ENCODE measurements at regions not wholly inside any gene's neighbourhood (a gene's known extent, or its start where the extent isn't known, plus 50 kb on each side); places are given as distances from the start of the nearest gene placed in this dataset.

DNA sequence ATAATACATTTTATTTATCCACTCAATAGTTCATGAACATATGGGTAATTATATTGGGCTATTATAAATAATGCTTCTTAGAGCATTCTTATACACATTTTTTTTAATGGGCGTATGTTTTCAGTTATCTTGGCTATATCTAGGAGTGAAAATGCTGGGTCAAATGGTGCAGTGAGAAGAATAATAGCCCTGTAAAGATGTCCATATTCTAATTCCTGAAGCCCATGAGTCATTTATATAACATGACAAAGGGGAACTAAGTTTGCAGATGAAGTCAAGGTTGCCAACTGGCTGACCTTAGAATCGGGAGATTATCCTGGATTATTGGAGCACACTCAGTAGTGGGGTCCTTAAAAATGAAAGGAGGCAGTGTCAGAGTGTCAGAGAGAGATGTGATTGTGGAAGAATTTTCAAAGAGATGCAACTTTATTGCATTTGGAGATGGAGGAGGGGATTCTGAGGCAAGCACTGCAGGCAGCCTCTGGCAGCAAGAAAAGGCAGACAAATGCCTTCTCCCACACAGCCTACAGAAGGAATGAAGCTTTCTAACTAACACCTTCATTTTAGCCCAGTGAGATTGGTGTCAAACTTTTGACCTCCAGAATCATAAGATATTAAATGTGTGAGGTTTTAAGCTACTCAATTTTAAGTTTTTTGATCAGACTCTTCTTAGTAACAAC is 106.1 kb upstream of the HS3ST1 start:
- Mint-ChIP-seq H3K9me3 (peaks cover 3 to 9% (median 7%) of the 10 kb centered on the region in 11 donors), H3K4me3 (no peak overlapping the region), H3K36me3 (peaks cover 0 to 6% (median 0%) of the 10 kb centered on the region in 5 donors), H3K27me3 (peaks cover 0 to 8% (median 5%) of the 10 kb centered on the region in 5 donors), H3K27ac (no peak overlapping the region), H3K4me1 (no peaks in the 10 kb centered on the region)
- no peak overlapping the region for H3K4me3 ChIP-seq (ENCODE audit: low read length)
- ChIA-PET POLR2A (no interaction called here), CTCF (no interaction called here)
- no peaks in the 10 kb centered on the region for H3K27me3 ChIP-seq (ENCODE audit: control insufficient read depth in 2 of 2, insufficient read depth in 2 of 2, low read length in 2 of 2)
- H3K4me1 ChIP-seq (ENCODE audit: control insufficient read depth in 2 of 2, insufficient read depth in 2 of 2, low read length in 2 of 2): no peaks in the 10 kb centered on the region
- DNase-seq (no peak), ATAC-seq (no peak)
- H3K27ac ChIP-seq (ENCODE audit: low read depth, low read length): no peak overlapping the region
- H3K9me3 ChIP-seq (ENCODE audit: control insufficient read depth in 2 of 3, low read length in 3 of 3): no peaks in the 10 kb centered on the region
- intact Hi-C loops (cut with micrococcal nuclease): no loop called here
- no peaks in the 10 kb centered on the region for H3K36me3 ChIP-seq (ENCODE audit: control insufficient read depth in 2 of 3, insufficient read depth in 3 of 3, low read length in 3 of 3)

DNA sequence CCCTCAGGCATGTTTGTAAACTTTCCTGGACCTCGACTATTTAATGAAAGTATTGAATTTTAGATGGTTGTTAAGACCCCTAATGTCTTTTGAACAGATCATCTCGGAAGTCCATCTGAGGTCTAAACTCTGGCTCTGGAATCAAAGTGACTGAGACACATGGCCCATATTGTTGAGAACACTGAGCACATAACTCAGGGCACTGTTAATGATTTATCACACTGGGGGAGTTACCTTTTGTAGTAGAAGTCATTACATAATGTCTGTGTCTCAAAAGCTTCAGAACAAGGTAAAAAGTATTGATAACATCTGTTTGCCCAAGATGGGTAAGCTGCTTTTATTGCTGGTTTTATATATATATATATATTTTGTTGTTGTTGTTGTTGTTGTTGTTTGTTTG is 103.4 kb upstream of the HS3ST1 start:
- no peak for DNase-seq
- Mint-ChIP-seq H3K4me1 (no peaks in the 10 kb centered on the region), H3K27me3 (peaks cover 0 to 8% (median 5%) of the 10 kb centered on the region in 5 donors), H3K9me3 (peaks cover 3 to 9% (median 7%) of the 10 kb centered on the region in 11 donors), H3K27ac (no peak overlapping the region), H3K36me3 (peaks cover 0 to 6% (median 0%) of the 10 kb centered on the region in 5 donors), H3K4me3 (no peak overlapping the region)
- Histone ChIP-seq H3K36me3 (ENCODE audit: control insufficient read depth in 2 of 3, insufficient read depth in 3 of 3, low read length in 3 of 3) (no peaks in the 10 kb centered on the region), H3K4me3 (ENCODE audit: low read length) (no peak overlapping the region), H3K4me1 (ENCODE audit: control insufficient read depth in 2 of 2, insufficient read depth in 2 of 2, low read length in 2 of 2) (no peaks in the 10 kb centered on the region), H3K27ac (ENCODE audit: low read depth, low read length) (no peak overlapping the region), H3K9me3 (ENCODE audit: control insufficient read depth in 2 of 3, low read length in 3 of 3) (no peaks in the 10 kb centered on the region), H3K27me3 (ENCODE audit: control insufficient read depth in 2 of 2, insufficient read depth in 2 of 2, low read length in 2 of 2) (no peaks in the 10 kb centered on the region)
- no peak for ATAC-seq
- intact Hi-C loops (cut with micrococcal nuclease): no loop called here
- ChIA-PET POLR2A (no interaction called here), CTCF (no interaction called here)

DNA sequence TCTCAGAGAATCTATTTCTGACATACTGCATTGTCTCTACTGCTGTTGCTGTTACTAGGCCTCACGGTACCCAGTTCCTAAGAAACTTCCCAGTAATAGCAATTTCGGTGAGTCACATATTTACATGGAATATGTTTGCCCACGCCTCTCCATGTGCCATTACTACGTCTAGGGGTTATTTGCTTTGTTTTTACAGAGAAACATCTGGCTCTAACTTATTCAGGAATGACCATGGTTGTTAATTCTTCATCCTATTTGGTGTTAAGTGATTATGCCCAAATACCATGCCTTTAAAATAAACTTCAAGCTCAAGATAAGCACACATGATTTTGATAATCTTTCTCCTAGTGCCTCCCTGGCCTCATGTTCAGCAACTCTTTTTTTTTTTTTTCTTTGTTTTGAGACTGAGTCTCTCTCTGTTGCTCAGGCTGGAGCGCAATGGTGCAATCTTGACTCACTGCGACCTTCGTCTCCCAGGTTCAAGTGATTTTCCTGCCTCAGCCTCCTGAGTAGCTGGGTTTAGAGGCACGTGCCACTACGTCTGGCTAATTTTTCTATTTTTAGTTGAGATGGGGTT is 101.0 kb upstream of the HS3ST1 start:
- H3K27ac ChIP-seq (ENCODE audit: low read depth, low read length): no peak overlapping the region
- no peaks in the 10 kb centered on the region for H3K4me1 ChIP-seq (ENCODE audit: control insufficient read depth in 2 of 2, insufficient read depth in 2 of 2, low read length in 2 of 2)
- Mint-ChIP-seq H3K4me1 (no peaks in the 10 kb centered on the region), H3K27ac (no peak overlapping the region), H3K9me3 (peaks cover 3 to 9% (median 7%) of the 10 kb centered on the region in 11 donors), H3K4me3 (no peak overlapping the region), H3K27me3 (peaks cover 0 to 3% (median 0%) of the 10 kb centered on the region in 5 donors), H3K36me3 (peaks cover 0 to 6% (median 0%) of the 10 kb centered on the region in 5 donors)
- no peaks in the 10 kb centered on the region for H3K36me3 ChIP-seq (ENCODE audit: control insufficient read depth in 2 of 3, insufficient read depth in 3 of 3, low read length in 3 of 3)
- CTCF ChIA-PET: no interaction called here
- no peaks in the 10 kb centered on the region for H3K9me3 ChIP-seq (ENCODE audit: control insufficient read depth in 2 of 3, low read length in 3 of 3)
- POLR2A ChIA-PET: no interaction called here
- H3K27me3 ChIP-seq (ENCODE audit: control insufficient read depth in 2 of 2, insufficient read depth in 2 of 2, low read length in 2 of 2): no peaks in the 10 kb centered on the region
- H3K4me3 ChIP-seq (ENCODE audit: low read length): no peak overlapping the region
- no peak for ATAC-seq
- intact Hi-C loops (cut with micrococcal nuclease): no loop called here
- DNase-seq: no peak

DNA sequence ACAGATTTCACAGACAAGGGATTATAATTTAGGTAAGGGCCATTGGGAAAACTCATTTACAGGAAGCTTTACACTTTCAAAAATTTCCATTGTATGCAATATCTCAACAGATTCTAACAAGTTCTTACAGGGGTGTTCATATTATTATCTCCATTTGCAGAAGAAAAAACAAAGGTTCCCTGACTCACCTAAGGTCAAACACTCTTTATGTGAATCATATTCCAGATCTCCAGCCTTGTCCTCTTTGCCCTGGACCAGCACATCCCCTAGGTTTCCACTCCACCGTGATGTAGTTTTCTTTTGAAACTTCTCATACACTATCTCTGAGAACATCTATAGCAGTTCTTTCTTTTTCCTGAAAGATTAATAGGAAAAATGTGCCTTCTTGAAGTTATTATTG is 96.4 kb upstream of the HS3ST1 start:
- no peak for DNase-seq
- Mint-ChIP-seq H3K4me3 (no peak overlapping the region), H3K4me1 (no peaks in the 10 kb centered on the region), H3K9me3 (peaks cover 0 to 1% (median 0%) of the 10 kb centered on the region in 11 donors), H3K27ac (peak overlapping the region in 1 of 9 donors; percentile 46), H3K27me3 (peaks cover 0 to 3% (median 0%) of the 10 kb centered on the region in 5 donors), H3K36me3 (no peaks in the 10 kb centered on the region)
- Histone ChIP-seq H3K27me3 (ENCODE audit: control insufficient read depth in 2 of 2, insufficient read depth in 2 of 2, low read length in 2 of 2) (peaks cover 0 to 3% of the 10 kb centered on the region in 2 donors), H3K4me3 (ENCODE audit: low read length) (no peak overlapping the region), H3K27ac (ENCODE audit: low read depth, low read length) (no peak overlapping the region), H3K36me3 (ENCODE audit: control insufficient read depth in 2 of 3, insufficient read depth in 3 of 3, low read length in 3 of 3) (no peaks in the 10 kb centered on the region), H3K4me1 (ENCODE audit: control insufficient read depth in 2 of 2, insufficient read depth in 2 of 2, low read length in 2 of 2) (no peaks in the 10 kb centered on the region), H3K9me3 (ENCODE audit: control insufficient read depth in 2 of 3, low read length in 3 of 3) (no peaks in the 10 kb centered on the region)
- intact Hi-C loops (cut with micrococcal nuclease): no loop called here
- ATAC-seq: no peak
- ChIA-PET POLR2A (no interaction called here), CTCF (no interaction called here)

DNA sequence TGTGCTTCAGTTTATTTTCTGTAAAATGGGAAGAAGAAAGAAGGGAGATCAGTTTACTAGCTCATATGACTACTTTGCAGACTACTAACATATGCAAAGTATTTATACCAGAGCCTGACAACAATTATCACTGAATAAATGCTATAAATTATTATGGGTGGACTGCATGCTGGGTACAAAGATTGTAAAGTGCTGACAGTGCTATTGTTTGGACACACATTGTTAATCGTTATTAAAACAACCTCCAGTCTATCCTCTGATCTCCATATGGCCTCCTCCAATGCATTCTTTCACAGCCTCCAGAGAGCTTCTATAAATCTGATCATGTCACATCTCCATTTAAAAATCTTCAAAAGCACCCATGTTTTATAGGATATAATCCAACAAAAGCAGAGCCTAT is 90.1 kb upstream of the HS3ST1 start:
- intact Hi-C loops (cut with micrococcal nuclease): no loop called here

DNA sequence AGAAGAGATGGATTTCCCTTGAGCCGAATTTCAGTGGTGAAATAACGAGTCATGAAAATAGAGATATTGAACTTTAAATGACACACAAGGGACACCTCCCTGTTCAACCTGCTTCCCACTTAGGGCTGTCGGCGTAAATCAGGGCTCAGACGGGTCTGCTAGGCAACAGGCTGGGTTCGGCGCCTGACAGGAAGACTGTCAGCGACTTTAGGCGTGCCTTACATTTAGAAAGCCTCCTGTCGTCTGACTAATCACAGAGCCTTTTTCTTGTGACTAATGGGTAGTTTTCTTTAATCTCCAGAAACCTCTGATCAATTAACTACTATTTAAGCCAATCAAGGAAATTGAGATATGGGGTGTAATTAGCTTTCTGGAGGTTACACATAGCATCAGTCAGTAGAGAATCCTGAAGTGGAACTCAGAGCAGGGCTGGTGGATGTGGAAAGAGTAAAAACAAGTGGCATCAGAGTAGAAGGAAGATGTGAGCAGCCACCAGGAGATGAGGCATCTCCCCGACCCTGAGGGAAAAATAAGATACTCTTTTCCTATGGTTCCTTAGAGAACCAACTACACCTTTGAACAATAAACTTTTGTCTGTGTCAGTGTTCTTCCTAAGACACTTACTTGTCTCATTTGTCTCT is 86.2 kb upstream of the HS3ST1 start:
- Histone ChIP-seq H3K36me3 (ENCODE audit: control insufficient read depth in 2 of 3, insufficient read depth in 3 of 3, low read length in 3 of 3) (no peaks in the 10 kb centered on the region), H3K27ac (ENCODE audit: low read depth, low read length) (no peak overlapping the region), H3K9me3 (ENCODE audit: control insufficient read depth in 2 of 3, low read length in 3 of 3) (no peaks in the 10 kb centered on the region), H3K4me3 (ENCODE audit: low read length) (no peak overlapping the region), H3K27me3 (ENCODE audit: control insufficient read depth in 2 of 2, insufficient read depth in 2 of 2, low read length in 2 of 2) (no peaks in the 10 kb centered on the region), H3K4me1 (ENCODE audit: control insufficient read depth in 2 of 2, insufficient read depth in 2 of 2, low read length in 2 of 2) (no peaks in the 10 kb centered on the region)
- DNase-seq (no peak), ATAC-seq (no peak)
- H3K4me1 Mint-ChIP-seq: peaks cover 0 to 4% (median 0%) of the 10 kb centered on the region in 7 donors
- H3K27ac Mint-ChIP-seq: peak overlapping the region in 1 of 9 donors; percentile 15
- peaks cover 0 to 3% (median 0%) of the 10 kb centered on the region in 11 donors for H3K9me3 Mint-ChIP-seq
- H3K36me3 Mint-ChIP-seq: no peaks in the 10 kb centered on the region
- H3K4me3 Mint-ChIP-seq: no peak overlapping the region
- intact Hi-C loops (cut with micrococcal nuclease): no loop called here
- H3K27me3 Mint-ChIP-seq: peaks cover 0 to 9% (median 2%) of the 10 kb centered on the region in 5 donors
- POLR2A ChIA-PET: no interaction called here
- CTCF ChIA-PET: no interaction called here

More for the DNA sequence above, 90.1 kb upstream of the HS3ST1 start:
- no peak overlapping the region for H3K4me3 ChIP-seq (ENCODE audit: low read length)
- CTCF ChIA-PET: no interaction called here
- Mint-ChIP-seq H3K36me3 (no peaks in the 10 kb centered on the region), H3K4me1 (peaks cover 0 to 4% (median 0%) of the 10 kb centered on the region in 7 donors), H3K27me3 (peaks cover 0 to 9% (median 0%) of the 10 kb centered on the region in 5 donors), H3K9me3 (peaks cover 0 to 3% (median 0%) of the 10 kb centered on the region in 11 donors), H3K4me3 (no peak overlapping the region), H3K27ac (no peak overlapping the region)
- DNase-seq (no peak), ATAC-seq (no peak)
- no peak overlapping the region for H3K27ac ChIP-seq (ENCODE audit: low read depth, low read length)
- peaks cover 0 to 3% of the 10 kb centered on the region in 2 donors for H3K27me3 ChIP-seq (ENCODE audit: control insufficient read depth in 2 of 2, insufficient read depth in 2 of 2, low read length in 2 of 2)
- POLR2A ChIA-PET: no interaction called here
- no peaks in the 10 kb centered on the region for H3K9me3 ChIP-seq (ENCODE audit: control insufficient read depth in 2 of 3, low read length in 3 of 3)
- no peaks in the 10 kb centered on the region for H3K36me3 ChIP-seq (ENCODE audit: control insufficient read depth in 2 of 3, insufficient read depth in 3 of 3, low read length in 3 of 3)
- no peaks in the 10 kb centered on the region for H3K4me1 ChIP-seq (ENCODE audit: control insufficient read depth in 2 of 2, insufficient read depth in 2 of 2, low read length in 2 of 2)

All from naive thymus-derived CD4-positive, alpha-beta T cell (primary cell).